NT2/D1 (cell line): ENCODE measurements at regions not wholly inside any gene's neighbourhood (a gene's known extent, or its start where the extent isn't known, plus 50 kb on each side); places are given as distances from the start of the nearest gene placed in this dataset.

Experiments
- DNase-seq: peaks from one replicate; pipeline ENCODE4 v3.0.0-alpha.2; 2011; ENCODE audit warnings: low read depth, low spot score
- H3K27me3 ChIP-seq: 2 replicates; pipeline ENCODE4 v1.6.0; 2011; ENCODE audit warnings: mild to moderate bottlenecking; ENCODE audit not compliant: insufficient read length, insufficient read depth
- H3K36me3 ChIP-seq: 2 replicates; pipeline ENCODE4 v1.6.1; 2011; ENCODE audit warnings: mild to moderate bottlenecking, low read length, mixed read lengths; ENCODE audit not compliant: insufficient read depth, insufficient read length
- H3K4me1 ChIP-seq: 2 replicates; pipeline ENCODE4 v1.5.1; 2011; ENCODE audit not compliant: insufficient read depth, insufficient read length
- H3K4me3 ChIP-seq: 2 replicates; pipeline ENCODE4 v1.5.1; 2011; ENCODE audit warnings: low read depth; ENCODE audit not compliant: insufficient read length
- H3K9ac ChIP-seq: 2 replicates; pipeline ENCODE4 v1.6.0; 2011; ENCODE audit warnings: low read depth; ENCODE audit not compliant: insufficient read length
- H3K9me3 ChIP-seq: 2 replicates; pipeline ENCODE4 v1.5.1; 2011; ENCODE audit warnings: mild to moderate bottlenecking, low read length; ENCODE audit not compliant: insufficient read depth
- SUZ12 ChIP-seq: IDR thresholded peaks from 2 replicates; pipeline ENCODE4 v1.6.1; 2011; ENCODE audit not compliant: insufficient read length, insufficient read depth; ENCODE audit errors: extremely low read depth
- YY1 ChIP-seq: IDR thresholded peaks from 2 replicates; pipeline ENCODE4 v1.6.1; 2011; ENCODE audit not compliant: insufficient read length, insufficient read depth
- ZNF274 ChIP-seq: IDR thresholded peaks from 2 replicates; pipeline ENCODE4 v1.6.1; 2011; ENCODE audit warnings: mild to moderate bottlenecking, low read depth, low read length

DNA sequence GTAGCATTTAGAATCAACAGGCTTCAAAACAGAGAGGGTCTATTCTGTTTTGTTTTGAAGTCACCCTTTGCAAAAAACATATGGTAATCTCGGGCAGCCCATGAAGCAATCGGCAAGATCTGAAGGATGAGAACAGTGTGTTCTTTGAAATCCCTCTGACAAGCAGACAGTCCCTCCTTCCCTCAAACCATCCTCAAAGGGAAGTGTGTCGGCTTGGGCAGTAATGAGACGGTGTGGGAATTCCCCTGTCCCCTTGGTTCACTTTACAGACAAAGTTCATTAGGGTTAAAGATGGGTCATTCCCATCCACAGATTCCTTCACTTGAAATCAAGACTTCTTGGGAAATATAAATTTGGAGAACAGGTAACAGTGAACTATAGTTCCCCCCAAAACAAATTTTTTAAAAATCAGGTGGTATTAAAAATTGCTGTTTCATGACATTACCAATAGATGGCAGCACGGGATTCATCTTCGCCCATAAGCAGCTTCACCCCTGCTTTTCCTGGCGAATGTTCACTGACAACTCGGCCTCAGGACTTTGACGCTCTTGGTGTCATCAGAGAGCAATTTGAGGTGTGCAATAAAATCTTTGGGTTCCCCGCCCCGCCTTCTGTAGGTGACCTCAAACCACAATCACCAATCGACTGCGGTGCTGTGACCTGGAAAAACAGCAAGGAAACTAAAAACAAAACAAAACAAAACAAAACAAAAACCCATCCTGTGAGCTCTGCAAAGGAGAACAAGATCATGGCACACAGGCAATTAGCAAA, 159.3 kb upstream of the TNFAIP3 start:
- no peaks in the 10 kb centered on the region for H3K27me3 ChIP-seq
- DNase-seq: peak; percentile 30
- no peaks in the 10 kb centered on the region for H3K9me3 ChIP-seq
- H3K4me1 ChIP-seq: no peaks in the 10 kb centered on the region
- H3K36me3 ChIP-seq: no peaks in the 10 kb centered on the region
- H3K4me3 ChIP-seq: no peak overlapping the region
- no peak overlapping the region for H3K9ac ChIP-seq
- TF ChIP-seq YY1 (no peak), SUZ12 (no peak), ZNF274 (no peak)

GRCh38 chr6:137708481-137708880, 158.6 kb upstream of the TNFAIP3 start:
- H3K27me3 ChIP-seq: no peaks in the 10 kb centered on the region
- H3K36me3 ChIP-seq: no peaks in the 10 kb centered on the region
- no peak for DNase-seq
- TF ChIP-seq SUZ12: no peak
- H3K4me3 ChIP-seq: no peak overlapping the region
- H3K4me1 ChIP-seq: no peaks in the 10 kb centered on the region
- no peaks in the 10 kb centered on the region for H3K9me3 ChIP-seq
- no peak overlapping the region for H3K9ac ChIP-seq

DNA sequence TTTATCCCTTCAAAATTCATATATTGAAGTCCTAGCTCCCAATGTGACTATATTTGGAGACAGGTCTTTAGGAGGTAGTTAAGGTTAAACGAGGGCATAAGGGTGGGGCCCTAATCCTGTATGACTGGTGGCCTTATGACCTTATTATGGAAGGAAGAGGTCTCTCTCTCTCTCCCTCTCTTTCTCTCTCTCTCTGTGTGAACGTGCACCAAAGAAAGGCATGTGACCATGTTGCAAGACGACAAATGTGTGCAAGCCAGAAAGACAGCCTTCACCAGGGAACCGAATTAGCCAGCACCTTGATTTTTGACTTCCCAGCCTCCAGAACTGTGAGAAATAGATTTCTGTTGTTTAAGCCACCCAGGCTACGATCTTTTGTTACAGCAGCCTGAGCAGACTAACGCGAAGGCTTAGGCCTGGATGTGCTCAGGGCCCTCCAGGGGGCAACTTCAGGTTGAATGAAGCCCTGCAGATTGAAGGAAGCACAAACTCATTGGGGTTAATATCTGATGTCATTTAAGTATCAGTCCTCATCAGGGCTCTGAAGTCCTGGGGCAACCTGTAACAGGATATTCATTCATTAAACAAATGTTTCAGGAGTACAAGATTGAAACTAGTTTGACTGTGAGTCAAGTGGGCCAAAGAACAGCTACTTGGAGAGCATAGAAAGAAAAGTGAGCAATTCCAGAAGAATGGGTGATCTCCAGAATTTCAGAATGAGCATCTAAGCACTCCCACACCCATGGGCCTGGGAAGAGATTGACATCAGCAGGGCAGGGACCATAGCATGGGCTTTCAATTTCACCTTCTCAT, 157.4 kb upstream of the TNFAIP3 start:
- H3K4me1 ChIP-seq: no peaks in the 10 kb centered on the region
- no peak for TF ChIP-seq ZNF274
- no peak for TF ChIP-seq SUZ12
- no peak for TF ChIP-seq YY1
- H3K36me3 ChIP-seq: no peaks in the 10 kb centered on the region
- no peak for DNase-seq
- no peak overlapping the region for H3K4me3 ChIP-seq
- H3K9ac ChIP-seq: no peak overlapping the region
- H3K9me3 ChIP-seq: no peaks in the 10 kb centered on the region
- no peaks in the 10 kb centered on the region for H3K27me3 ChIP-seq

GRCh38 chr6:137711972-137712371, 155.1 kb upstream of the TNFAIP3 start:
- H3K4me1 ChIP-seq: no peaks in the 10 kb centered on the region
- H3K9me3 ChIP-seq: no peaks in the 10 kb centered on the region
- TF ChIP-seq SUZ12: no peak
- no peak for TF ChIP-seq ZNF274
- no peak for TF ChIP-seq YY1
- H3K9ac ChIP-seq: no peak overlapping the region
- no peaks in the 10 kb centered on the region for H3K36me3 ChIP-seq
- no peak for DNase-seq
- no peaks in the 10 kb centered on the region for H3K27me3 ChIP-seq
- no peak overlapping the region for H3K4me3 ChIP-seq

DNA sequence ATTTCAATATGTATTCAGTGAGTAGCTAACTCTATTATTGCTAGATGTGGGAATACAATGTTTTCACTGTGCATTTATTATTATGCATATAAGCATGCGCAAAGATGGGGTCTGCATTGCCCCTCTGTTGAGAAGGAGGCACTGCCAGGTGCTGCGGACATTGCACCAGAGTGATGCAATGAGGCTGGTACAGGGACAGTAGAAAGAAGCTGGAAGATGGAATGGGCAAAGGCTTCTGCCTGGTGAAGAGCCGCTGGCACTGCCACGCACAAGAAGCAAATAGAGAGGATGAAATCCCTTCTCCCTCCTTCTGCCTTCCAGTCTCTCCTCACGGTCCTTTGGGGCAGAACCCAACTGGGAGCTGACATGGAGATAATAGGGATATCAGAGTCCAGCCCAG, 154.5 kb upstream of the TNFAIP3 start:
- H3K9ac ChIP-seq: no peak overlapping the region
- H3K9me3 ChIP-seq: no peaks in the 10 kb centered on the region
- no peaks in the 10 kb centered on the region for H3K36me3 ChIP-seq
- TF ChIP-seq YY1 (no peak), SUZ12 (no peak), ZNF274 (no peak)
- H3K4me3 ChIP-seq: no peak overlapping the region
- DNase-seq: no peak
- H3K4me1 ChIP-seq: no peaks in the 10 kb centered on the region
- H3K27me3 ChIP-seq: no peaks in the 10 kb centered on the region

GRCh38 chr6:137715589-137716045, 151.4 kb upstream of the TNFAIP3 start:
- Histone ChIP-seq H3K4me3 (no peak overlapping the region), H3K36me3 (no peaks in the 10 kb centered on the region), H3K4me1 (no peaks in the 10 kb centered on the region), H3K9ac (no peak overlapping the region), H3K27me3 (no peaks in the 10 kb centered on the region), H3K9me3 (no peaks in the 10 kb centered on the region)
- no peak for DNase-seq
- no peak for TF ChIP-seq SUZ12
- TF ChIP-seq YY1: no peak
- TF ChIP-seq ZNF274: no peak
